ENCODE measurements at regions not wholly inside any gene's neighbourhood (a gene's known extent, or its start where the extent isn't known, plus 50 kb on each side); places are given as distances from the start of the nearest gene placed in this dataset.

DNA sequence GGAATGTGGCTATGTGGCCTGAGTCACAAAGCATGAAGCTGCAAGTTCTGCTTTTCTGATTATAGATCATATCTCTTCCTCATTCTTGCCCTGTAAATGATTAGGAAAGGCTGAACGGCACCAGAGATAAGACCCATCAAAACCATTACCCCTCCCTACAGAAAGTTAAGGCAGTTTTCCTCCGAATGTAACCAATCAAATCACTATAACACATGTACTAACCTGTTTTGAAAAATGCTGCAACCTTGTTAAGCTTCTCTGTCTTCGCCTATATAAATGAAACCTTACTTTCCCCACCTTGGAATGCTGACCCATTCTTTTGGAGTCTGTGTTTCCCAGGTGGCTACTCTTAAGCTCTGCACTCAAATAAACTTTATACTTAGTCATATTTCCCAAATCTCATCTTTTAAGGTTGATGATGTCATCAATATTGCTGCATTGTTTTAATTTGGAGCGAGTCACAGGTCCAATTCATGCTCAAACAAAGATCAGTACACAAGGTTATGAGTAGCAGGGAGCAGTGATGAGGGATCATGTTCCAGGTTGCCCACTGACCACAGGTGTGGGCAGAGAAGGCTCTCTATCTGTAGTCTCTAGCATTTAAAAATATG, 662.3 kb downstream of the IRS1 start:
- DNase-seq (ENCODE audit: extremely low spot score, unreplicated experiment), result no peak
- H3K4me3 Mint-ChIP-seq (ENCODE audit: unreplicated experiment), result no peak overlapping the region
- H3K27ac Mint-ChIP-seq (ENCODE audit: unreplicated experiment), result no peak overlapping the region
- no peaks in the 10 kb centered on the region for H3K27me3 Mint-ChIP-seq (ENCODE audit: unreplicated experiment)
- H3K9me3 Mint-ChIP-seq (ENCODE audit: unreplicated experiment), result no peaks in the 10 kb centered on the region
- H3K4me1 Mint-ChIP-seq (ENCODE audit: unreplicated experiment), result no peaks in the 10 kb centered on the region
- no peaks in the 10 kb centered on the region for H3K36me3 Mint-ChIP-seq (ENCODE audit: unreplicated experiment)
- no peak for TF ChIP-seq CTCF (IDR thresholded peaks at IDR 0.05)

- Mint-ChIP-seq H3K27ac (ENCODE audit: unreplicated experiment) (no peak overlapping the region), H3K27me3 (ENCODE audit: unreplicated experiment) (no peaks in the 10 kb centered on the region), H3K9me3 (ENCODE audit: unreplicated experiment) (no peaks in the 10 kb centered on the region), H3K36me3 (ENCODE audit: unreplicated experiment) (no peaks in the 10 kb centered on the region), H3K4me3 (ENCODE audit: unreplicated experiment) (no peak overlapping the region), H3K4me1 (ENCODE audit: unreplicated experiment) (no peaks in the 10 kb centered on the region)
- no peak for DNase-seq (ENCODE audit: extremely low spot score, unreplicated experiment)
- no peak for TF ChIP-seq CTCF (IDR thresholded peaks at IDR 0.05)
Observed at GRCh38 chr2:226136739-226137138, 662.9 kb downstream of the IRS1 start.

GRCh38 chr2:226135861-226136548, 663.6 kb downstream of the IRS1 start:
- Mint-ChIP-seq H3K36me3 (ENCODE audit: unreplicated experiment) (no peaks in the 10 kb centered on the region), H3K4me1 (ENCODE audit: unreplicated experiment) (no peaks in the 10 kb centered on the region), H3K4me3 (ENCODE audit: unreplicated experiment) (no peak overlapping the region), H3K9me3 (ENCODE audit: unreplicated experiment) (no peaks in the 10 kb centered on the region), H3K27me3 (ENCODE audit: unreplicated experiment) (no peaks in the 10 kb centered on the region), H3K27ac (ENCODE audit: unreplicated experiment) (no peak overlapping the region)
- no peak for TF ChIP-seq CTCF (IDR thresholded peaks at IDR 0.05)
- no peak for DNase-seq (ENCODE audit: extremely low spot score, unreplicated experiment)

- no peaks in the 10 kb centered on the region for H3K9me3 Mint-ChIP-seq (ENCODE audit: unreplicated experiment)
- H3K36me3 Mint-ChIP-seq (ENCODE audit: unreplicated experiment), result no peaks in the 10 kb centered on the region
- no peaks in the 10 kb centered on the region for H3K4me1 Mint-ChIP-seq (ENCODE audit: unreplicated experiment)
- no peaks in the 10 kb centered on the region for H3K27me3 Mint-ChIP-seq (ENCODE audit: unreplicated experiment)
- DNase-seq (ENCODE audit: extremely low spot score, unreplicated experiment), result no peak
- no peak overlapping the region for H3K27ac Mint-ChIP-seq (ENCODE audit: unreplicated experiment)
- TF ChIP-seq CTCF (IDR thresholded peaks at IDR 0.05), result no peak
- H3K4me3 Mint-ChIP-seq (ENCODE audit: unreplicated experiment), result no peak overlapping the region
Observed at GRCh38 chr2:226132323-226133215, 667.1 kb downstream of the IRS1 start.

- no peaks in the 10 kb centered on the region for H3K9me3 Mint-ChIP-seq (ENCODE audit: unreplicated experiment)
- H3K4me1 Mint-ChIP-seq (ENCODE audit: unreplicated experiment), result no peaks in the 10 kb centered on the region
- no peak overlapping the region for H3K4me3 Mint-ChIP-seq (ENCODE audit: unreplicated experiment)
- H3K27ac Mint-ChIP-seq (ENCODE audit: unreplicated experiment), result no peak overlapping the region
- H3K36me3 Mint-ChIP-seq (ENCODE audit: unreplicated experiment), result no peaks in the 10 kb centered on the region
- DNase-seq (ENCODE audit: extremely low spot score, unreplicated experiment), result no peak
- H3K27me3 Mint-ChIP-seq (ENCODE audit: unreplicated experiment), result no peaks in the 10 kb centered on the region
- no peak for TF ChIP-seq CTCF (IDR thresholded peaks at IDR 0.05)
Observed at GRCh38 chr2:226131299-226131784, 668.3 kb downstream of the IRS1 start.

Data from osteocyte (in vitro differentiated cells).